NOMO-1 treated with dmso at 0.1 percent for 144 hours (cell line): ENCODE measurements at regions not wholly inside any gene's neighbourhood (a gene's known extent, or its start where the extent isn't known, plus 50 kb on each side); places are given as distances from the start of the nearest gene placed in this dataset.

Source experiments
- DNase-seq: peaks from one replicate; lab custom pipeline; 2025; ENCODE audit not compliant: unreplicated experiment; lab: John Stamatoyannopoulos, UW

DNA sequence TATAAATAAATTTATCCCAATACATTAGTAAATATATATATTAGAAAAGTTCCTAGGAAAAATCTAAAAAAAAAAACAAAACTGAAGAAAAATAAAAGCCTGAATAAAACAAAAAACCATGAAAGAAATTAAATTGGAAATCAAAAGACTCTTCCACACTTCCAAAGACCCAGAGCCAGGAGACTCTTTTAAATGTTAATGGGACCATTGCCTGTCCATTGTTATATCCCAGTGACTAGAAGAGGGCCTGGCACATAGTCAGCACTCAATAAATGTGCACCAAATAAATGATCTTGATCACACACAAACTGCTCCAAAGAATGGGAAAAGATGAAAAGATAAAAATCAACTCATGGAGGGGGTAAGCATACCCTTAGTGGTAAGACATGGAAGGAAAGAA, 51.3 kb upstream of the CLDN18 start:
- no peak for DNase-seq
